Activated CD4-positive, alpha-beta T cell treated with anti-CD3 and anti-CD28 coated beads, Interleukin-2, amount 10 ng/mL, durations not matched to agents 24 days and 14 days (primary cell): ENCODE measurements at regions not wholly inside any gene's neighbourhood (a gene's known extent, or its start where the extent isn't known, plus 50 kb on each side); places are given as distances from the start of the nearest gene placed in this dataset.
"Not testable (repeated sequence)": the region's sequence is repeated elsewhere in the genome, so short reads cannot be mapped to it uniquely, and the experiment has no call there.

Experiments used
- DNase-seq: peaks from one replicate; pipeline ENCODE4 v3.0.0; 2022
- H3K27ac Mint-ChIP-seq: one replicate; pipeline ENCODE4 v1.8.0; 2022; ENCODE audit warnings: mild to moderate bottlenecking, mixed read lengths
- H3K27me3 Mint-ChIP-seq: one replicate; pipeline ENCODE4 v1.8.0; 2022; ENCODE audit warnings: mixed read lengths
- H3K36me3 Mint-ChIP-seq: one replicate; pipeline ENCODE4 v1.8.0; 2022; ENCODE audit warnings: low read depth, mild to moderate bottlenecking, mixed read lengths
- H3K4me1 Mint-ChIP-seq: one replicate; pipeline ENCODE4 v1.8.0; 2021; ENCODE audit warnings: mixed read lengths
- H3K4me3 Mint-ChIP-seq: one replicate; pipeline ENCODE4 v1.8.0; 2022; ENCODE audit warnings: mild to moderate bottlenecking, moderate library complexity, mixed read lengths
- H3K9me3 Mint-ChIP-seq: one replicate; pipeline ENCODE4 v1.8.0; 2021; ENCODE audit warnings: mixed read lengths
- intact Hi-C: fragments of 100-400 bp; cut with micrococcal nuclease; formaldehyde crosslinking; loops from one replicate; pipeline ENCODE4 v1.15.1; 2023

DNA sequence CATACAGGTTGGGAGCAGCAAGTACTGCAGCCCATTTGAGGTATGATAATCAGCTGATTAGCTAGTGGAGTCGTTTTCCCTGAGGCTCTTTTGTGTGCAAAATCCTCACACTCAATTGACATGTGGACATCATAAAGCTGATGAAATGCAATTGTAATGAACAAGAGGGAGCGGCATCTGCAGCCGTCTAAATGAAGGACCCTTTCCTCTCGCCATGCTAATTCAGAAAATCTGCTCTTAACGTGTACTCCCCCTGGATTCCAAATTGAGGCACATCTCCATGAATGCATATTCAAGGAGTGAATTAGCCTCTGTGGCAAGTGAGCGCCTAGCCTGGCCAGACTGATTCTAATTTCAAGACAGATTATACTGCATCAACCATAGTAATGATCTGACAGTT, 260.9 kb upstream of the ATP5MC3 start:
- H3K27me3 Mint-ChIP-seq: no peaks in the 10 kb centered on the region
- H3K4me1 Mint-ChIP-seq: no peaks in the 10 kb centered on the region
- H3K27ac Mint-ChIP-seq: no peak overlapping the region
- intact Hi-C loops: no loop called here
- H3K36me3 Mint-ChIP-seq: no peaks in the 10 kb centered on the region
- DNase-seq: no peak
- H3K4me3 Mint-ChIP-seq: no peak overlapping the region
- no peaks in the 10 kb centered on the region for H3K9me3 Mint-ChIP-seq

DNA sequence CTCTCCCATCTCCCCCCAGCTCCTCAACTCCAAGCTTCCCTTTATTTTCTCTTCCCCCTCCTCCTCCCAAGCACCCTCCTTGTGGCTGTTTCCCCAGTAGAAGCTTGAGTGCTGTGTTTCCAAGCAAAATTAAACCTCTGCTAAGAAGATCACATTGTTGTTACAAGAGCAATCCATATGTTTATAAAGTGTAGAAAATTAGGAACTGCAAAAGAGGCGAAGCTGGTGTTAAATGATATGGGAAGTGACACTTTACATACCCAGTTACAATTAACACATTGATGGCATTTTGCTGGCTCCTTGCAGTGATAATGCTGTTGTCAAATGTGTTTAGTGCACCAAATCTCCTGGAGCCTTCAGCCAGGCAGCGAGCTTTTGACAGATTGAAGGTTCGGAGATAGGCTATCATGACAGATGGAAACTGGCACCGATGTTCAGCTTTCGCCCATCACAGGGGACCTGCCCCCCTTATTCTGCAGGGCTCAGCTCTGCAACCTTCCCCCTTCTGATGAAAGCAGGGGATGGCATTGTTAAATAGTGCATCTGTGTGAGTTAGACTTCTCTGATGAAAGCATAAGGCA, 259.8 kb upstream of the ATP5MC3 start:
- intact Hi-C loops: no loop called here
- Mint-ChIP-seq H3K36me3 (no peaks in the 10 kb centered on the region), H3K4me1 (no peaks in the 10 kb centered on the region), H3K9me3 (no peaks in the 10 kb centered on the region), H3K4me3 (no peak overlapping the region), H3K27ac (no peak overlapping the region), H3K27me3 (no peaks in the 10 kb centered on the region)
- DNase-seq: no peak

DNA sequence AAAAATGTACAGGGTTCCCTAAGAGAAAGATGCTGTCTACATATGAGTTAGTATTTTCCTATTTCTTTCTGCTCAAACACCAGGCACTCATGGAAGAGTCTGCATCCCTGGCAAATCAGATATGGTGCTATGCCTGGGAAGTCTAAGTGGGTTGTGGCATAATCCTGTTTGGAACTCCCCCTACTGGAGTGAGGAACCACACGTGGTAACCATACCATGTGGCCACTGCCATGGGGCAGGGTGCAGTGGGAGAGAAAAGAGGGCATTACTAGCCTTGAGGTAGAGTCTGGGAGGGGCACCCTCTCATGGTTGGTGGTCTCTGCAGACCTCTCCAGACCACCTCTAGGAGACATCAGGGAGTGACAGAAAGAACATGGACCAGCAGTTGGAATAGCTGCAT, 257.9 kb upstream of the ATP5MC3 start:
- Mint-ChIP-seq H3K36me3 (no peaks in the 10 kb centered on the region), H3K27ac (no peak overlapping the region), H3K27me3 (no peaks in the 10 kb centered on the region), H3K4me3 (no peak overlapping the region), H3K4me1 (no peaks in the 10 kb centered on the region), H3K9me3 (no peaks in the 10 kb centered on the region)
- DNase-seq: no peak
- intact Hi-C loops: no loop called here

DNA sequence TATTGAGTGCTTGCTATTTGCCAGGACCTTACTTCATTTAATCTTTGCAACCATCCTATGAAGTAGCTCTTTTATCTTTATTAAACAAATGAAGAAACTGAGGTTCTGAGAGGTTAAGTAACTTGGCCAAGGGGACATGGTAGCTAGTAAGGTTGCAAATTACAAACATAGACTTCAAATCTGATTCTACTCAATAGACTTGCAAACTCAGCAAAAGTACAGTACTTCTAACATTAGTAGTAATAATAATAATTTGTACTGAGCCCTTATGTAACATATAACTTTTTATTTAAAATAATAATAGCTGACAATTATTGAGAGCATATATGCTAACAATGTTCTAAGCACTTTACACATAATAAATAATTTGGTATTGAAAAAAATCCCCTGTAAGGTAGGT, 255.7 kb upstream of the ATP5MC3 start:
- Mint-ChIP-seq H3K4me3 (no peak overlapping the region), H3K27ac (no peak overlapping the region), H3K27me3 (no peaks in the 10 kb centered on the region), H3K9me3 (no peaks in the 10 kb centered on the region), H3K4me1 (no peaks in the 10 kb centered on the region), H3K36me3 (no peaks in the 10 kb centered on the region)
- intact Hi-C loops: no loop called here
- DNase-seq: no peak

DNA sequence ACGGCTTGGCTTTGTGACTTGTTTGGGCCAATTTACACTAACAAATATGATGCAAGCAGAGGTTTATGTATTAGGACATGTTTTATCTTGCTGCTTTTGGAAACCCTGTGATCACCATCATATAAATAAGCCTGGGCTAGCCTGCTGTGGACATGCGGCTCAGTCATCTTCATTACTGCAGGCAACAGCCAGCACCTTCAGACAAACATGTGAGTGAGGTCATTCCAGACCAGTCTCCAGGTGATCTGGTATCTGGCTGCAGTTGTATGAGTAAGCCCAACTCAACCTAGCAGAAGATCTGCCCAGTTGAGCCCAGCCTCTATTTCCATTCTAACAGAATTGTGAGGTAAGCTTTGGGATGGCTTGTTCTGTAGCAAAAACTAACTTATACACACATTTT, 254.6 kb upstream of the ATP5MC3 start:
- intact Hi-C loops: no loop called here
- H3K9me3 Mint-ChIP-seq: no peaks in the 10 kb centered on the region
- H3K27me3 Mint-ChIP-seq: no peaks in the 10 kb centered on the region

DNA sequence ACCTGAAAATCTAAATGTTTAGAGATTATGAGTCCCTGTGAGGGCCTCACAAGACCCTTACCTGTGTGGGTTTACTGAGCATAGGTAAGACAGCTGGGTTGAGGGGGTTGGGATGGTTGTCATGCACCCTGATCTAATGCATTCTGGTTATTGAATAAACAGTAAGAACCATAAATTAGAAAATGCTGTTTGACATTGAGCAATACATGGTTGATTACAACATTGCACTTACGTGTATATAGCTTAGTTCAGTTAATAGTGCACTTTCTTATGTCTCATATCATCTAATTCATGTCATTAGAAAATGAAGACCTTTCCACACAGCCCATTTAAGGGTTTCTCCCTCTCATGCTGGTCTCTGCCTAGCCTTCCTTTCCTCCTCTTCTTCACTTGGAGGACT, 253.5 kb upstream of the ATP5MC3 start:
- no peak overlapping the region for H3K4me3 Mint-ChIP-seq
- H3K27ac Mint-ChIP-seq: no peak overlapping the region
- H3K36me3 Mint-ChIP-seq: no peaks in the 10 kb centered on the region
- H3K27me3 Mint-ChIP-seq: no peaks in the 10 kb centered on the region
- intact Hi-C loops: no loop called here
- H3K4me1 Mint-ChIP-seq: no peaks in the 10 kb centered on the region
- DNase-seq: no peak
- no peaks in the 10 kb centered on the region for H3K9me3 Mint-ChIP-seq

More for the DNA sequence above, 254.6 kb upstream of the ATP5MC3 start:
- H3K4me1 Mint-ChIP-seq: no peaks in the 10 kb centered on the region
- no peaks in the 10 kb centered on the region for H3K36me3 Mint-ChIP-seq
- DNase-seq: no peak
- H3K4me3 Mint-ChIP-seq: no peak overlapping the region
- H3K27ac Mint-ChIP-seq: no peak overlapping the region

DNA sequence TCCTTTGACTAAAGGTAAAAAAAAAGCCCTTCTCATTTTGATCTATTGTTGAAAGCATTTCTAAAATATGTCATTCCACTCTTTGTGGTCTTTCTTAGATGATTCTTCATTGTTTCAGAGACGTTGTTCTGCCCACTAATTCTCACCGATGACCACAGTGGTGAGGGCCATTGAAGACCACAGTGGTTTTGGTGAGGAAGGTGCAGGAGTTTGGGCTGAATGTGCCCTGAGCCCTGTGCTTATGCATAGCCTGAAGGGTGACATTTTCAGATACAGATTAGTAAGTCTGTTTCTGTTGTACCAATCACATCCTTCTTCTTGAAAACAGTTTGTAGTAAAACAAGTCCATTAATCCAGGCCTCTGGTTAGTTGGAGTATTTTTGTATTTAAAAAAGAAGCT, 251.3 kb upstream of the ATP5MC3 start:
- intact Hi-C loops: no loop called here
- DNase-seq: no peak
- no peaks in the 10 kb centered on the region for H3K36me3 Mint-ChIP-seq
- H3K27me3 Mint-ChIP-seq: no peaks in the 10 kb centered on the region
- H3K27ac Mint-ChIP-seq: no peak overlapping the region
- no peaks in the 10 kb centered on the region for H3K9me3 Mint-ChIP-seq
- no peaks in the 10 kb centered on the region for H3K4me1 Mint-ChIP-seq
- H3K4me3 Mint-ChIP-seq: no peak overlapping the region

DNA sequence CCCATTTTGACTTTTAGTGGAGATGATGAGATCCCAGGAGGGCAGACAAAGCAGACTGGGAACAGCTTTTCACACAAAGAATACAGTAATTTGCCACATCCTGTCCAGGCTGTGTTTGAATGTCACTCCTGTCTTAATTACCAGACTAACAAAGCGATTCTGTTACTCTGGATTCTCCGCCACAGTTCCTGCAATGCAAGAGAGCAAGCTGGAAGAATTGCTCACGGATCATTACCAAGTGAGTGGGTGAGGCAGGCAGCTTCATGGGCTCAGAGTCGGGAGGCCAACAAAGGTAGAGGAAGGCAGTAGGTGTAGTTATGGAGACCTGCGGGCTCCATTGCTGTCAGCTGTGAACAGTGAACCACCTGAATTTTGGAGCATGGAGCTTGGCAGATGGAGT, 250.5 kb upstream of the ATP5MC3 start:
- Mint-ChIP-seq H3K4me1 (no peaks in the 10 kb centered on the region), H3K9me3 (no peaks in the 10 kb centered on the region), H3K27me3 (no peaks in the 10 kb centered on the region), H3K4me3 (no peak overlapping the region), H3K27ac (no peak overlapping the region), H3K36me3 (no peaks in the 10 kb centered on the region)
- intact Hi-C loops: no loop called here
- DNase-seq: no peak

DNA sequence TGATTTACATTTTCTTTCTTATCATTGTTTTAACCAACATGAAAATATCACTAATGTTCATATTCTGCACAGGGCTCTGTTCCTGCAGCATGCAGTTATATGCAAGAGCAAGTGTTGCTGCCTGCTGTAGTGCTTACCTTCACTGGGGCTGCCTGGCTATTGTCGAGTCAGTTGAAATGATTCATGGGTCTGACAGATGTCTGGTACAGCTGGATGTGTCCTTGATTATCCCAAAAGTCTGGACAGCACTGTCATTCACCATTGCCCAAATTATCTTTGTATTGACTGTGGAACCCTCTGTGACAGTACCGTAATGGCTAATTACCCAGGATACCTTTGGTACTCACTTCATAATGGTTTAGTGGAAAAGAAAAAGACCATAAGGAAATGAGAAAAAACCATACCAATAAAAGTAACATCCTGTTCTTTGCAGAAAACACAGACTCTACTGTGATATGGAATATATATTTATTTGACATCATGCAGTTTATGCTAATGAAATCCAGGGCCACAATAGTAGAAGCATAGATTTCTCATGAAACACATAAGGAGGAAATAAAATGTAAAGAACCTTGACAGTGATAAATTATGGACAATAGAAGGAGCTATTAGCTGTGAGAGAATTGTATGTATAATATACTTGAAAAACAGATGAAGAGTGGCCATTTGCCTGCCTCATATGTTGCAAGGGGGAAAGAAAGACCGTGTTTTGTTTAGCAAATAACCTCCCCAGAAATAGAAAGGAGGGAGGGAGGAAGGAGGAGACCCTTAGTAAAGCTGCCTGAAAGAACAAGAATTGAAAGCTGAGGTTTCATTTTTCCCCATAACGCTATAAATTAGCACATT, 249.8 kb upstream of the ATP5MC3 start:
- no peaks in the 10 kb centered on the region for H3K4me1 Mint-ChIP-seq
- H3K27me3 Mint-ChIP-seq: no peaks in the 10 kb centered on the region
- DNase-seq: no peak
- intact Hi-C loops: no loop called here
- H3K4me3 Mint-ChIP-seq: no peak overlapping the region
- H3K27ac Mint-ChIP-seq: no peak overlapping the region
- no peaks in the 10 kb centered on the region for H3K9me3 Mint-ChIP-seq
- H3K36me3 Mint-ChIP-seq: no peaks in the 10 kb centered on the region

DNA sequence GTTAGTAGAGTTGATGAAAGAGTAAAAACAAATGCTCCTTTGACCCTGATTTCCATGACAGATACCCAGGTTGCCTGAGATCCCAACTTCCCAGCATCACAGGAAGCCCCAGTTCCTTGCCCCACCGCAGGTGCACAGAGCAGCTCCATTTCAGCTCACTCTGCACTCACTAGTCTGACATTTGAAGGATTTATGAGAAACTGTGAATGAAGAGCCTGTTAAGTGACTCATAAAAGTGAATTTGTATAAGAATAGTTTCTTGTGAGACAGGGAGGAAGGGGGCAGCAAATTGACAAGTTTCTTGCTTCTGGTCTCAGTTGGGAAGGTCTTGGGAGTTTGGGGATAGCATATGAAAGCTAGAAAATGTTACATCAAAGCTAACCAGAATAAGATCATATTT, 248.7 kb upstream of the ATP5MC3 start:
- no peaks in the 10 kb centered on the region for H3K9me3 Mint-ChIP-seq
- intact Hi-C loops: no loop called here
- no peaks in the 10 kb centered on the region for H3K27me3 Mint-ChIP-seq
- no peaks in the 10 kb centered on the region for H3K4me1 Mint-ChIP-seq
- H3K4me3 Mint-ChIP-seq: no peak overlapping the region
- no peak overlapping the region for H3K27ac Mint-ChIP-seq
- H3K36me3 Mint-ChIP-seq: no peaks in the 10 kb centered on the region
- no peak for DNase-seq

DNA sequence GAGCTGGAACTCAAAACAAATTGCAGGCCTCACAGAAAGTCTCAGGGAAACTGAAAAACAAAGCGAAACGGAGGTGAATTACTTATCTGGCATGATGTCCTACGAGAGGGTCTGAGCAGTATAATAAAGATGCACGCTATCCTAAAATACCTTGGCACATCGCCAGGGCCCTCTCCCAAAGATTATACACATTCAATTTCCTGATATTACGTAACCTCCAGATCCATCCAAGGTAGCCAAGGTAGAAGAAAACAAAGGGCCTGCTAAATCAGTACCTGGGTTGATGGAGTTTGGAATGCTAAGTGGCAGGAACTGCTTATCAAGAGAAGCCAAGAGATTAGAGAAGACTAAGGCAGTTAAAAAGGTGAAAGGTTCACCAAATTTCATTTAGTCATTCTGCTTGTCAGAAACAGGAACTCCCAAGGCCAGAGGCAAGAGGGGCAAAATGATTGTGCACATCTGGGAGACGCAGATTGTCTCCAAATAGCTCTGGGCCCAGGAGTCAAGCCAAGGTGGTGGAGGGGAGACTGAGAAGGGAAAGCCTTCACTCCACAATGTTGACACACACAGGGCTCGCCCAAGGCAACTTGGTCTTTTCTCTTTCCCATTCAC, 236.8 kb upstream of the ATP5MC3 start:
- H3K27ac Mint-ChIP-seq: no peak overlapping the region
- H3K9me3 Mint-ChIP-seq: no peaks in the 10 kb centered on the region
- no peak for DNase-seq
- H3K4me3 Mint-ChIP-seq: no peak overlapping the region
- peaks cover 1% of the 10 kb centered on the region for H3K27me3 Mint-ChIP-seq
- H3K36me3 Mint-ChIP-seq: no peaks in the 10 kb centered on the region
- intact Hi-C loops: no loop called here
- no peaks in the 10 kb centered on the region for H3K4me1 Mint-ChIP-seq

DNA sequence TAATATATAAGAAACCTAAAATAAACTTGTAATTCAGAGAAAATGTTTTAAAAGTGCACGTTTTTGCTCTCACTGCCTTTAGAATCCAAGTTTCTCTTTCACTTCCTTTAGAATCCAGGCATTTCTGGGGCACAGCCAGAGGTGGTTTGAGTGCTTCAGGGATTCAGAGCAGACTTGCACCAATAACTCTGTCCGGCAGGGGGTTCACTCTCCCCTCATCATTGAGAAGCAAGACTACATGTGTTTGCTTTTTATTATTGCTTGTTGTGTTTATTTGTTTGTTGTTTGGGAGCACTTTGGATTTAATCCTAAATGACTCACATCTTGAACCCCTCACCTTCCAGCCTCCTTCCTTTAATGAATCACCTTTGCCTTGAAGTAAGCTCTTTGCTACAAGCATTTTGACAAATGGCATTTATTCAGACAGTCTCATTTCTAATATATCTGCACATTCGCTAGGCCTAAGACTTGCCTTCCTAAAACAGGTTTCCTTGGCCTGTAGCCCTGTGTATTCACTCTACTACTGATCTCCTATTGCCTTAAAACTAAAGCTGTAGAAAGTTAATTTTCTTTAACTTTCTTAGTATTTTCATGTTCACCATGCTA, 233.5 kb upstream of the ATP5MC3 start:
- intact Hi-C loops: no loop called here
- no peaks in the 10 kb centered on the region for H3K9me3 Mint-ChIP-seq
- DNase-seq: peak; percentile 61

DNA sequence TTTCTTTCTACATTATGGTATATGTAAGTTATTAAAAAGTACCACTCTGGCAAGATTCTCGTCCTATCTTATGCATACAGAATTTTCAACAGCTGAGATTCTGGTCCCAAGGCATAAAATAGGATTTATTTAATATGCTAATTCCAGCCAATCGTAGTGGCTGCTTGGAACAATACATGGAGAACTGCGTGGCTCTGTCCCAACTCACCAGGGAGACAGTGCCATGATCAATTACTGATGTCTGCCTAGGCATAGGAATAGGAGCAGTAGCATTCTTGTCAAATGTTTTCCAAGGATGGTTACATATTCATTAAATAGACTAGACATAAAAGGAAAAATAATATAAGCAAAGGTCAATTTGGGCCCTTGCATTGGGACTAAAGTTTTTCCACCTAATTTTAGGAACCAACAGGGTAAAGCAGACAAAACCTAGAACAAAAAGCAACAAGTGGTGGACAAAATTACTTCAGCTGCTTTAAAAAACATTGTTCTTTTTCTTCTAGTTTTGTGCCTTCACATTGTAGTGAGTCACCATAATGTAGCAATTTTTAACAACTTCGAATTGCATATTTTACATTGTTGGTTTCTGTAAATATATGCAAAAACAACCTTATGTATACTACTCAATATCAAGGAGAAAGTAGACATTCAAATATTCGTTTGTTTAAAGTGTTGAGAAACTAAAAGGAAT, 232.8 kb upstream of the ATP5MC3 start:
- H3K27ac Mint-ChIP-seq: no peak overlapping the region
- peaks cover 1% of the 10 kb centered on the region for H3K27me3 Mint-ChIP-seq
- DNase-seq: no peak
- no peaks in the 10 kb centered on the region for H3K4me1 Mint-ChIP-seq
- intact Hi-C loops: no loop called here
- H3K36me3 Mint-ChIP-seq: no peaks in the 10 kb centered on the region
- no peaks in the 10 kb centered on the region for H3K9me3 Mint-ChIP-seq
- no peak overlapping the region for H3K4me3 Mint-ChIP-seq

More for the DNA sequence above, 233.5 kb upstream of the ATP5MC3 start:
- H3K36me3 Mint-ChIP-seq: no peaks in the 10 kb centered on the region
- peaks cover 1% of the 10 kb centered on the region for H3K27me3 Mint-ChIP-seq
- H3K4me3 Mint-ChIP-seq: no peak overlapping the region
- no peaks in the 10 kb centered on the region for H3K4me1 Mint-ChIP-seq
- no peak overlapping the region for H3K27ac Mint-ChIP-seq

DNA sequence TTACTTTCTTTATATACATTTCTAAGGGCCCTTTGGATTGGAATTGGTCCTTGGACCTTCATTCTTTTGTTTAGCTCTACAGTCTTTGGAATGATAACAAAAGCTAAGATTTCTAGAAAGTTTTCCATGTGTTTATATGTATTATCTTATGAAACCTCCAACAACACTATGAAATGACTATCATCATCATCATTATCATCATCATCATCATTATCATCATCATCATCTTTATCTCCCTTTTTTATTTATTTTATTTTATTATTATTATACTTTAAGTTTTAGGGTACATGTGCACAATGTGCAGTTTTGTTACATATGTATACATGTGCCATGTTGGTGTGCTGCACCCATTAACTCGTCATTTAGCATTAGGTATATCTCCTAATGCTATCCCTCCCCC, 229.4 kb upstream of the ATP5MC3 start:
- H3K4me3 Mint-ChIP-seq, intact Hi-C loops, H3K36me3 Mint-ChIP-seq, H3K4me1 Mint-ChIP-seq, H3K9me3 Mint-ChIP-seq, H3K27me3 Mint-ChIP-seq, H3K27ac Mint-ChIP-seq, DNase-seq: not testable (repeated sequence)
